ENCODE measurements at regions not wholly inside any gene's neighbourhood (a gene's known extent, or its start where the extent isn't known, plus 50 kb on each side); places are given as distances from the start of the nearest gene placed in this dataset.

GRCh38 chr9:28105001-28105400 is 531.7 kb upstream of the C9orf72 start:
- intact Hi-C loops (cut with DNase I; ENCODE audit: low total_unique reads), result no loop called here
- H3K27me3 ChIP-seq, result no peaks in the 10 kb centered on the region
- no peak for TF ChIP-seq POLR2A (IDR thresholded peaks at IDR 0.05)
- TF ChIP-seq, protein P1, sequence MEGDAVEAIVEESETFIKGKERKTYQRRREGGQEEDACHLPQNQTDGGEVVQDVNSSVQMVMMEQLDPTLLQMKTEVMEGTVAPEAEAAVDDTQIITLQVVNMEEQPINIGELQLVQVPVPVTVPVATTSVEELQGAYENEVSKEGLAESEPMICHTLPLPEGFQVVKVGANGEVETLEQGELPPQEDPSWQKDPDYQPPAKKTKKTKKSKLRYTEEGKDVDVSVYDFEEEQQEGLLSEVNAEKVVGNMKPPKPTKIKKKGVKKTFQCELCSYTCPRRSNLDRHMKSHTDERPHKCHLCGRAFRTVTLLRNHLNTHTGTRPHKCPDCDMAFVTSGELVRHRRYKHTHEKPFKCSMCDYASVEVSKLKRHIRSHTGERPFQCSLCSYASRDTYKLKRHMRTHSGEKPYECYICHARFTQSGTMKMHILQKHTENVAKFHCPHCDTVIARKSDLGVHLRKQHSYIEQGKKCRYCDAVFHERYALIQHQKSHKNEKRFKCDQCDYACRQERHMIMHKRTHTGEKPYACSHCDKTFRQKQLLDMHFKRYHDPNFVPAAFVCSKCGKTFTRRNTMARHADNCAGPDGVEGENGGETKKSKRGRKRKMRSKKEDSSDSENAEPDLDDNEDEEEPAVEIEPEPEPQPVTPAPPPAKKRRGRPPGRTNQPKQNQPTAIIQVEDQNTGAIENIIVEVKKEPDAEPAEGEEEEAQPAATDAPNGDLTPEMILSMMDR (IDR thresholded peaks at IDR 0.05), result no peak
- H3K4me3 ChIP-seq, result no peak overlapping the region
- no peak for DNase-seq
- no peaks in the 10 kb centered on the region for H3K9me3 ChIP-seq
- H3K27ac ChIP-seq, result no peak overlapping the region
- no peaks in the 10 kb centered on the region for H3K36me3 ChIP-seq (ENCODE audit: low read depth, missing control alignments)
- H3K4me1 ChIP-seq, result no peaks in the 10 kb centered on the region
- 80 to 84% methylated on average over 2 of the region's 2 CpGs for WGBS, 2 donors

GRCh38 chr9:28120184-28120583 is 546.9 kb upstream of the C9orf72 start:
- no peak for TF ChIP-seq POLR2A (IDR thresholded peaks at IDR 0.05)
- TF ChIP-seq, protein P1 (IDR thresholded peaks at IDR 0.05), result no peak
- H3K36me3 ChIP-seq (ENCODE audit: low read depth, missing control alignments), result no peaks in the 10 kb centered on the region
- no peak overlapping the region for H3K4me3 ChIP-seq
- WGBS, 2 donors, result 86 to 88% methylated on average over 3 of the region's 3 CpGs
- H3K9me3 ChIP-seq, result no peaks in the 10 kb centered on the region
- H3K27me3 ChIP-seq, result no peaks in the 10 kb centered on the region
- intact Hi-C loops (cut with DNase I; ENCODE audit: low total_unique reads), result no loop called here
- DNase-seq, result no peak
- no peak overlapping the region for H3K27ac ChIP-seq
- H3K4me1 ChIP-seq, result no peaks in the 10 kb centered on the region

DNA sequence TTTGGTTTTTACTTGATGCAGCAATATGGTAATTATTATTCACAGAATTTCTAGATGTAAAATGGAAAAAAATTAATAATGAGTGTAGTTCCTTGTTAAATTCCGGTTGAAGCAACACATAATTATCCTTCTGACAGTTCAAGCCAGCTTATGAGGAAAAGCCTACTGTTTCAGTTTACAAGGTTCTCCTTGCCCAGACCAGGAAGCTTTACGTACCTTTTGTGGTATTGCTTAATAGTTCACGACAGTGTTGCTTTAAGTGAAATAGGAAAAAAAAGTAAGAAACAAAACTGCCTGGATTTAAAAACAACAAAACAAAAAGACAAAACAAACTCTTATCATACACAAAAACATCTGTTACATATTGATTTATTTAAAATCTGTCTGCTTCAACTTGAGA is 547.3 kb upstream of the C9orf72 start:
- Histone ChIP-seq H3K27ac (no peak overlapping the region), H3K4me3 (no peak overlapping the region), H3K36me3 (ENCODE audit: low read depth, missing control alignments) (no peaks in the 10 kb centered on the region), H3K9me3 (no peaks in the 10 kb centered on the region), H3K27me3 (no peaks in the 10 kb centered on the region), H3K4me1 (no peaks in the 10 kb centered on the region)
- WGBS, 2 donors, result 50 to 61% methylated on average over 3 of the region's 3 CpGs
- DNase-seq, result no peak
- TF ChIP-seq POLR2A (IDR thresholded peaks at IDR 0.05), result no peak
- TF ChIP-seq, protein P1 (IDR thresholded peaks at IDR 0.05), result no peak
- intact Hi-C loops (cut with DNase I; ENCODE audit: low total_unique reads), result no loop called here

DNA sequence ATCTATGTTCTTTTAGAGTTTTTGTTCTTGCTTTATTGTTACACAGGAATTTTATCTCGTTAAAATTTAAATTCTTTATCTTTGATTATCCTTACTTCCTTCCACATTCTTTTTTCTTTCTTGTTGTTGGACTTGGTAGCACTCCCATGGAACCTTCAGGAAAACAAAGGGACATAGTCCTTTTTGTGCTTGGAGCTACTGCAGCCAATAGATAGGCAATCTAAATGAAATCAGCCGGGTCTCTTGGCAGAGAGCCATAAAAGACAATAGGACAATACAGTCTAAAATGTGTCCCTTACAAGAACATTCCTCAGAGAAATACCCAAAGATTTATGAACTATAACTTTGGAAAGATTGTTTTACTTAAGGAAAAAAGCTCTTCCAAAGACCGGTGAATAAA is 548.1 kb upstream of the C9orf72 start:
- 33 to 37% methylated on average over 3 of the region's 3 CpGs for WGBS, 2 donors
- Histone ChIP-seq H3K27ac (no peak overlapping the region), H3K27me3 (no peaks in the 10 kb centered on the region), H3K4me3 (no peak overlapping the region), H3K9me3 (no peaks in the 10 kb centered on the region), H3K36me3 (ENCODE audit: low read depth, missing control alignments) (no peaks in the 10 kb centered on the region), H3K4me1 (no peaks in the 10 kb centered on the region)
- intact Hi-C loops (cut with DNase I; ENCODE audit: low total_unique reads), result no loop called here
- TF ChIP-seq, protein P1 (IDR thresholded peaks at IDR 0.05), result no peak
- no peak for TF ChIP-seq POLR2A (IDR thresholded peaks at IDR 0.05)
- no peak for DNase-seq

- H3K27ac ChIP-seq, result no peak overlapping the region
- no peak for TF ChIP-seq POLR2A (IDR thresholded peaks at IDR 0.05)
- TF ChIP-seq, protein P1 (IDR thresholded peaks at IDR 0.05), result no peak
- H3K27me3 ChIP-seq, result no peaks in the 10 kb centered on the region
- no peak for DNase-seq
- intact Hi-C loops (cut with DNase I; ENCODE audit: low total_unique reads), result no loop called here
- H3K4me1 ChIP-seq, result no peaks in the 10 kb centered on the region
- H3K4me3 ChIP-seq, result no peak overlapping the region
- no peaks in the 10 kb centered on the region for H3K36me3 ChIP-seq (ENCODE audit: low read depth, missing control alignments)
- no peaks in the 10 kb centered on the region for H3K9me3 ChIP-seq
Measured at GRCh38 chr9:28124917-28125316, 551.6 kb upstream of the C9orf72 start.

Data from testis (tissue), 2 donors.